ENCODE measurements at regions not wholly inside any gene's neighbourhood (a gene's known extent, or its start where the extent isn't known, plus 50 kb on each side); places are given as distances from the start of the nearest gene placed in this dataset.

DNA sequence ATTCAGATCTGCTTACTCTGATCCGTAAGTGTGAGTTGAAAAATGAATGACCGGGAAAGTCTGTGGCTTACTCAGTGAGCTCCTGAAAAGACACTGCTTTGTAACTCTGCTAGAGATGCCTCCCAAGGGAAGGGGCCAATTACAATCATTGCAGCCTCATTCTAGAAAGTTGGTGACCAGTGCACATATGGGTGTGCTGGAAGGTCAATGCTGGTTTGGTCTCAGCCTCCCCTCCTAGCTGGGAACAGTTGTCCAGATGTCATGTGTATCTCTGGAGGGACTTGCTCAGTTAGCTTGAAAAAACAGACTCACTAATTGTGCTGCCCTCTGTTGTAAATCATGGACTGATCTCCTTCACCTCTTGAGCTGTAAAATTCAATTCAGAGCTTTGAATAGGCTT lies 405.0 kb downstream of the ADRA2A start:
- no peaks in the 10 kb centered on the region for H3K27me3 ChIP-seq (ENCODE audit: control insufficient read depth in 1 of 2, insufficient read depth in 2 of 2, low read length in 2 of 2)
- no peaks in the 10 kb centered on the region for H3K4me1 ChIP-seq (ENCODE audit: control insufficient read depth in 1 of 2, insufficient read depth in 2 of 2, low read length in 2 of 2)
- H3K36me3 ChIP-seq (ENCODE audit: control insufficient read depth in 1 of 2, insufficient read depth in 2 of 2, low read length in 2 of 2) = no peaks in the 10 kb centered on the region
- no peak overlapping the region for H3K9ac ChIP-seq (ENCODE audit: low read depth in 1 of 2, low read length in 2 of 2)
- H3K27ac ChIP-seq (ENCODE audit: low read depth, low read length) = no peak overlapping the region
- H3K9me3 ChIP-seq (ENCODE audit: control insufficient read depth in 1 of 2, low read length in 2 of 2) = no peaks in the 10 kb centered on the region
- no peak overlapping the region for H3K4me3 ChIP-seq (ENCODE audit: low read depth in 1 of 2, low read length in 2 of 2)

- no peaks in the 10 kb centered on the region for H3K4me1 ChIP-seq (ENCODE audit: control insufficient read depth in 1 of 2, insufficient read depth in 2 of 2, low read length in 2 of 2)
- peaks cover 0 to 2% of the 10 kb centered on the region in 2 donors for H3K9me3 ChIP-seq (ENCODE audit: control insufficient read depth in 1 of 2, low read length in 2 of 2)
- no peak overlapping the region for H3K27ac ChIP-seq (ENCODE audit: low read depth, low read length)
- no peak overlapping the region for H3K4me3 ChIP-seq (ENCODE audit: low read depth in 1 of 2, low read length in 2 of 2)
- H3K27me3 ChIP-seq (ENCODE audit: control insufficient read depth in 1 of 2, insufficient read depth in 2 of 2, low read length in 2 of 2) = no peaks in the 10 kb centered on the region
- no peaks in the 10 kb centered on the region for H3K36me3 ChIP-seq (ENCODE audit: control insufficient read depth in 1 of 2, insufficient read depth in 2 of 2, low read length in 2 of 2)
- H3K9ac ChIP-seq (ENCODE audit: low read depth in 1 of 2, low read length in 2 of 2) = no peak overlapping the region
Observed at GRCh38 chr10:111482621-111483216, 405.9 kb downstream of the ADRA2A start.

GRCh38 chr10:111485767-111486166 lies 408.9 kb downstream of the ADRA2A start:
- Histone ChIP-seq H3K36me3 (ENCODE audit: control insufficient read depth in 1 of 2, insufficient read depth in 2 of 2, low read length in 2 of 2) (no peaks in the 10 kb centered on the region), H3K4me3 (ENCODE audit: low read depth in 1 of 2, low read length in 2 of 2) (no peak overlapping the region), H3K9ac (ENCODE audit: low read depth in 1 of 2, low read length in 2 of 2) (no peak overlapping the region), H3K4me1 (ENCODE audit: control insufficient read depth in 1 of 2, insufficient read depth in 2 of 2, low read length in 2 of 2) (no peaks in the 10 kb centered on the region), H3K9me3 (ENCODE audit: control insufficient read depth in 1 of 2, low read length in 2 of 2) (peaks cover 11 to 18% of the 10 kb centered on the region in 2 donors), H3K27ac (ENCODE audit: low read depth, low read length) (no peak overlapping the region), H3K27me3 (ENCODE audit: control insufficient read depth in 1 of 2, insufficient read depth in 2 of 2, low read length in 2 of 2) (no peaks in the 10 kb centered on the region)

- no peak overlapping the region for H3K9ac ChIP-seq (ENCODE audit: low read depth in 1 of 2, low read length in 2 of 2)
- H3K4me3 ChIP-seq (ENCODE audit: low read depth in 1 of 2, low read length in 2 of 2) = no peak overlapping the region
- no peak overlapping the region for H3K27ac ChIP-seq (ENCODE audit: low read depth, low read length)
- H3K27me3 ChIP-seq (ENCODE audit: control insufficient read depth in 1 of 2, insufficient read depth in 2 of 2, low read length in 2 of 2) = no peaks in the 10 kb centered on the region
- no peaks in the 10 kb centered on the region for H3K36me3 ChIP-seq (ENCODE audit: control insufficient read depth in 1 of 2, insufficient read depth in 2 of 2, low read length in 2 of 2)
- H3K4me1 ChIP-seq (ENCODE audit: control insufficient read depth in 1 of 2, insufficient read depth in 2 of 2, low read length in 2 of 2) = no peaks in the 10 kb centered on the region
- peaks cover 11 to 18% of the 10 kb centered on the region in 2 donors for H3K9me3 ChIP-seq (ENCODE audit: control insufficient read depth in 1 of 2, low read length in 2 of 2)
Observed at GRCh38 chr10:111486346-111486745, 409.5 kb downstream of the ADRA2A start.

DNA sequence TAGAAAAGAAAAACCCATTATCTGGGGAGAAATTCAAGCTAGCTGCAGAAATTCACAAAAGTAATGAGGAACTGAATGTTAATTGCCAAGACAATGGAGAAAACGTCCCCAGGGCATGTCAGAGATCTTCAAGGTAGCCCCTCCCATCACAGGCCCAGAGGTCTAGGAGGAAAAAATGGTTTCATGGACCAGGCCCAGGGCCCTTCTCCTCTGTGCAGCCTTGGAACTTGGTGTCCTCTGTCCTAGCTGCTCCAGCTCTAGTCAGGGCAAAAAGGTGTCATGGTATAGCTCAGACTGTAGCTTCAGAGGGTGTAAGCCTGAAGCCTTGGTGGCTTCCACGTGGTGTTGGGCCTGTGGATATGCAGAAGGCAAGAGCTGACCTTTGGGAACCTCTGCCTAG lies 411.8 kb downstream of the ADRA2A start:
- Histone ChIP-seq H3K27ac (ENCODE audit: low read depth, low read length) (no peak overlapping the region), H3K36me3 (ENCODE audit: control insufficient read depth in 1 of 2, insufficient read depth in 2 of 2, low read length in 2 of 2) (no peaks in the 10 kb centered on the region), H3K4me1 (ENCODE audit: control insufficient read depth in 1 of 2, insufficient read depth in 2 of 2, low read length in 2 of 2) (no peaks in the 10 kb centered on the region), H3K4me3 (ENCODE audit: low read depth in 1 of 2, low read length in 2 of 2) (no peak overlapping the region), H3K27me3 (ENCODE audit: control insufficient read depth in 1 of 2, insufficient read depth in 2 of 2, low read length in 2 of 2) (no peaks in the 10 kb centered on the region), H3K9ac (ENCODE audit: low read depth in 1 of 2, low read length in 2 of 2) (no peak overlapping the region), H3K9me3 (ENCODE audit: control insufficient read depth in 1 of 2, low read length in 2 of 2) (peaks cover 11 to 18% of the 10 kb centered on the region in 2 donors)

- no peaks in the 10 kb centered on the region for H3K4me1 ChIP-seq (ENCODE audit: control insufficient read depth in 1 of 2, insufficient read depth in 2 of 2, low read length in 2 of 2)
- peaks cover 11 to 18% of the 10 kb centered on the region in 2 donors for H3K9me3 ChIP-seq (ENCODE audit: control insufficient read depth in 1 of 2, low read length in 2 of 2)
- H3K9ac ChIP-seq (ENCODE audit: low read depth in 1 of 2, low read length in 2 of 2) = no peak overlapping the region
- no peak overlapping the region for H3K4me3 ChIP-seq (ENCODE audit: low read depth in 1 of 2, low read length in 2 of 2)
- H3K27me3 ChIP-seq (ENCODE audit: control insufficient read depth in 1 of 2, insufficient read depth in 2 of 2, low read length in 2 of 2) = no peaks in the 10 kb centered on the region
- no peak overlapping the region for H3K27ac ChIP-seq (ENCODE audit: low read depth, low read length)
- H3K36me3 ChIP-seq (ENCODE audit: control insufficient read depth in 1 of 2, insufficient read depth in 2 of 2, low read length in 2 of 2) = no peaks in the 10 kb centered on the region
Observed at GRCh38 chr10:111491154-111491553, 414.3 kb downstream of the ADRA2A start.

DNA sequence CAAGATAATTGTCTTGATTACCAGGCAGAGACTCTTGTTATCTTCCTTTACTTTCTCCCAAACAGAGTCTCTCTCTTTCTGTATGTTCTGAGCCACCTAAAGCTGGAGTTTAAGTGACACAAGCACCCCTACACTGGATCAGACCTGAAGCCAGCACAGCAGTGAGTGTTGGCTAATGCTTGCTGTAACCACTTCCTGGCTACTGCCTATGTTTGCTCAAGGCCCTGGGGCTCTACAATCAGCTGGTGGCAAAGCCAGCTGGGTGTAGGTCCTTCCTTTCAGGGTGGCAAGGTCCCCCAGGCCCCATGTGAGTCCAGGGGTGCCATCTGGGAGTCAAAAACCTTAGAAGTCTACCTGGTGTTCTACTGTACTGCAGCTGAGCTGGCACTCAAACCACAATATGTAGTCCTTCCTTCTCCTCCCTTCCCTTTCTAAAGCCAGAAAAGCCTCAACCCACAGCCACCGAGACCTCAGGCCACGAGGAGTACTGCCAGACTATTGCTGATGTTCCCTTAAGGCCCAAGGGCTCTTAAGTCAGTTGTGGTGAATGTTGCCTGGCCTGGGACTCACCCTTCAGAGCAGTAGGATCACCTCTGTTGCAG lies 416.3 kb downstream of the ADRA2A start:
- H3K9me3 ChIP-seq (ENCODE audit: control insufficient read depth in 1 of 2, low read length in 2 of 2) = peaks cover 11 to 14% of the 10 kb centered on the region in 2 donors

GRCh38 chr10:111498560-111498959 lies 421.7 kb downstream of the ADRA2A start:
- H3K9ac ChIP-seq (ENCODE audit: low read depth in 1 of 2, low read length in 2 of 2) = no peak overlapping the region
- H3K36me3 ChIP-seq (ENCODE audit: control insufficient read depth in 1 of 2, insufficient read depth in 2 of 2, low read length in 2 of 2) = no peaks in the 10 kb centered on the region
- H3K4me1 ChIP-seq (ENCODE audit: control insufficient read depth in 1 of 2, insufficient read depth in 2 of 2, low read length in 2 of 2) = no peaks in the 10 kb centered on the region
- H3K27ac ChIP-seq (ENCODE audit: low read depth, low read length) = no peak overlapping the region
- no peaks in the 10 kb centered on the region for H3K9me3 ChIP-seq (ENCODE audit: control insufficient read depth in 1 of 2, low read length in 2 of 2)
- H3K4me3 ChIP-seq (ENCODE audit: low read depth in 1 of 2, low read length in 2 of 2) = no peak overlapping the region
- H3K27me3 ChIP-seq (ENCODE audit: control insufficient read depth in 1 of 2, insufficient read depth in 2 of 2, low read length in 2 of 2) = no peaks in the 10 kb centered on the region

More for the DNA sequence above, 416.3 kb downstream of the ADRA2A start:
- H3K36me3 ChIP-seq (ENCODE audit: control insufficient read depth in 1 of 2, insufficient read depth in 2 of 2, low read length in 2 of 2) = no peaks in the 10 kb centered on the region
- no peak overlapping the region for H3K27ac ChIP-seq (ENCODE audit: low read depth, low read length)
- no peaks in the 10 kb centered on the region for H3K27me3 ChIP-seq (ENCODE audit: control insufficient read depth in 1 of 2, insufficient read depth in 2 of 2, low read length in 2 of 2)
- no peaks in the 10 kb centered on the region for H3K4me1 ChIP-seq (ENCODE audit: control insufficient read depth in 1 of 2, insufficient read depth in 2 of 2, low read length in 2 of 2)
- no peak overlapping the region for H3K4me3 ChIP-seq (ENCODE audit: low read depth in 1 of 2, low read length in 2 of 2)
- H3K9ac ChIP-seq (ENCODE audit: low read depth in 1 of 2, low read length in 2 of 2) = no peak overlapping the region

DNA sequence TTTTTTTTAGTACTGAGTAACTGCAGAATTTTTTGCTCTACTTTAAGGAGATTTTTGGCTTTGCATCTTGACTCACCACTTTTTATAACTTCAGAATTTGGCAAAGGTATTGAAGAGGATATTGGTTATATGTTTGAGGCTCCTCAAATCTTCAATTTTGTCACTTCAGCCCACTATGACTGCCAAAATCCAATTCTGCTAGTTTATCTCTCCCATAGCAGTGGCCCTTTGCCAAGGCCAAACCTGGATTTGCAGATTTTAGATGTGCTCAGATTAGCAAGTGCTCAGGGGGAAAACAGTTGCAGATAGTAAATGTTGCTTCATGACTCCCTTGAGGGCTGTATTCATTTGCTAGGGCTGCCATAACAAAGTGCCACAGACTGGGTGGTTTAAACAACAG lies 427.5 kb downstream of the ADRA2A start:
- no peak overlapping the region for H3K27ac ChIP-seq (ENCODE audit: low read depth, low read length)

GRCh38 chr10:111506266-111507034 lies 429.6 kb downstream of the ADRA2A start:
- Histone ChIP-seq H3K4me3 (ENCODE audit: low read depth in 1 of 2, low read length in 2 of 2) (no peak overlapping the region), H3K4me1 (ENCODE audit: control insufficient read depth in 1 of 2, insufficient read depth in 2 of 2, low read length in 2 of 2) (no peaks in the 10 kb centered on the region)

More for the DNA sequence above, 427.5 kb downstream of the ADRA2A start:
- Histone ChIP-seq H3K27me3 (ENCODE audit: control insufficient read depth in 1 of 2, insufficient read depth in 2 of 2, low read length in 2 of 2) (no peaks in the 10 kb centered on the region), H3K9me3 (ENCODE audit: control insufficient read depth in 1 of 2, low read length in 2 of 2) (no peaks in the 10 kb centered on the region), H3K4me1 (ENCODE audit: control insufficient read depth in 1 of 2, insufficient read depth in 2 of 2, low read length in 2 of 2) (no peaks in the 10 kb centered on the region), H3K4me3 (ENCODE audit: low read depth in 1 of 2, low read length in 2 of 2) (no peak overlapping the region), H3K36me3 (ENCODE audit: control insufficient read depth in 1 of 2, insufficient read depth in 2 of 2, low read length in 2 of 2) (no peaks in the 10 kb centered on the region), H3K9ac (ENCODE audit: low read depth in 1 of 2, low read length in 2 of 2) (no peak overlapping the region)

More at GRCh38 chr10:111506266-111507034, 429.6 kb downstream of the ADRA2A start:
- H3K36me3 ChIP-seq (ENCODE audit: control insufficient read depth in 1 of 2, insufficient read depth in 2 of 2, low read length in 2 of 2) = no peaks in the 10 kb centered on the region
- H3K27me3 ChIP-seq (ENCODE audit: control insufficient read depth in 1 of 2, insufficient read depth in 2 of 2, low read length in 2 of 2) = peaks cover 0 to 2% of the 10 kb centered on the region in 2 donors
- no peak overlapping the region for H3K27ac ChIP-seq (ENCODE audit: low read depth, low read length)
- no peak overlapping the region for H3K9ac ChIP-seq (ENCODE audit: low read depth in 1 of 2, low read length in 2 of 2)
- no peaks in the 10 kb centered on the region for H3K9me3 ChIP-seq (ENCODE audit: control insufficient read depth in 1 of 2, low read length in 2 of 2)

Data from duodenal mucosa (tissue), 2 donors.